ENCODE measurements at regions not wholly inside any gene's neighbourhood (a gene's known extent, or its start where the extent isn't known, plus 50 kb on each side); places are given as distances from the start of the nearest gene placed in this dataset.
"Not testable (repeated sequence)": the region's sequence is repeated elsewhere in the genome, so short reads cannot be mapped to it uniquely, and the experiment has no call there.

- TF ChIP-seq CTCF (IDR thresholded peaks at IDR 0.05): no peak
- TF ChIP-seq POLR2A (IDR thresholded peaks at IDR 0.05): no peak
- no peak for TF ChIP-seq EP300 (IDR thresholded peaks at IDR 0.05)
- no peak for TF ChIP-seq POLR2AphosphoS5 (IDR thresholded peaks at IDR 0.05)
- Histone ChIP-seq H3K27ac (no peak overlapping the region), H3K4me1 (no peaks in the 10 kb centered on the region), H3K4me3 (no peak overlapping the region), H3K9me3 (no peaks in the 10 kb centered on the region), H3K36me3 (no peaks in the 10 kb centered on the region), H3K27me3 (no peaks in the 10 kb centered on the region)
- 26% methylated on average over 3 of the region's 3 CpGs for whole genome bisulfite sequencing
- DNase-seq (ENCODE audit: low spot score in 2 of 2): no peak
Measured at GRCh38 chrX:77070202-77070918, 376.8 kb upstream of the FGF16 start.

- 100% methylated on average over 1 of the region's 2 CpGs for WGBS
- H3K27ac ChIP-seq: no peak overlapping the region
- no peaks in the 10 kb centered on the region for H3K27me3 ChIP-seq
- no peak for TF ChIP-seq POLR2A (IDR thresholded peaks at IDR 0.05)
- no peak for TF ChIP-seq EP300 (IDR thresholded peaks at IDR 0.05)
- TF ChIP-seq POLR2AphosphoS5 (IDR thresholded peaks at IDR 0.05): no peak
- no peak for TF ChIP-seq CTCF (IDR thresholded peaks at IDR 0.05)
- H3K4me1 ChIP-seq: no peaks in the 10 kb centered on the region
- no peak for DNase-seq (ENCODE audit: low spot score in 2 of 2)
- no peak overlapping the region for H3K4me3 ChIP-seq
- H3K9me3 ChIP-seq: no peaks in the 10 kb centered on the region
- H3K36me3 ChIP-seq: no peaks in the 10 kb centered on the region
Measured at GRCh38 chrX:77076896-77077295, 370.3 kb upstream of the FGF16 start.

GRCh38 chrX:77081237-77081636, 366.0 kb upstream of the FGF16 start:
- H3K36me3 ChIP-seq; H3K4me3 ChIP-seq; H3K27ac ChIP-seq; DNase-seq (ENCODE audit: low spot score in 2 of 2); H3K27me3 ChIP-seq; H3K4me1 ChIP-seq; H3K9me3 ChIP-seq: not testable (repeated sequence)
- 76% methylated on average over 2 of the region's 3 CpGs for WGBS

GRCh38 chrX:77085372-77085771, 361.8 kb upstream of the FGF16 start:
- Histone ChIP-seq H3K36me3 (no peaks in the 10 kb centered on the region), H3K27ac (no peak overlapping the region), H3K27me3 (no peaks in the 10 kb centered on the region), H3K4me1 (no peaks in the 10 kb centered on the region), H3K9me3 (no peaks in the 10 kb centered on the region), H3K4me3 (no peak overlapping the region)
- DNase-seq (ENCODE audit: low spot score in 2 of 2): no peak
- TF ChIP-seq POLR2AphosphoS5 (IDR thresholded peaks at IDR 0.05): no peak
- no peak for TF ChIP-seq EP300 (IDR thresholded peaks at IDR 0.05)
- TF ChIP-seq POLR2A (IDR thresholded peaks at IDR 0.05): no peak
- no peak for TF ChIP-seq CTCF (IDR thresholded peaks at IDR 0.05)
- 69% methylated on average over 4 of the region's 4 CpGs for WGBS

- WGBS: 57% methylated on average over 7 of the region's 7 CpGs
- H3K27me3 ChIP-seq: no peaks in the 10 kb centered on the region
- H3K27ac ChIP-seq: peak overlapping the region; percentile 1
- H3K4me1 ChIP-seq: no peaks in the 10 kb centered on the region
- no peak for DNase-seq (ENCODE audit: low spot score in 2 of 2)
- H3K9me3 ChIP-seq: no peaks in the 10 kb centered on the region
- no peak overlapping the region for H3K4me3 ChIP-seq
- no peaks in the 10 kb centered on the region for H3K36me3 ChIP-seq
- TF ChIP-seq CTCF (IDR thresholded peaks at IDR 0.05): no peak
- no peak for TF ChIP-seq POLR2A (IDR thresholded peaks at IDR 0.05)
- no peak for TF ChIP-seq EP300 (IDR thresholded peaks at IDR 0.05)
- TF ChIP-seq POLR2AphosphoS5 (IDR thresholded peaks at IDR 0.05): no peak
Measured at GRCh38 chrX:77087529-77088169, 359.5 kb upstream of the FGF16 start.
